ENCODE measurements at regions not wholly inside any gene's neighbourhood (a gene's known extent, or its start where the extent isn't known, plus 50 kb on each side); places are given as distances from the start of the nearest gene placed in this dataset.

- no peak for DNase-seq
These were observed 136.9 kb downstream of the OR2K2 start for GRCh38 chr9:111193095-111193494.

GRCh38 chr9:111192650-111193049 is 137.4 kb downstream of the OR2K2 start:
- no peak for DNase-seq

GRCh38 chr9:111190347-111190746 is 139.7 kb downstream of the OR2K2 start:
- no peak for DNase-seq

- no peak for DNase-seq
These were observed 142.6 kb downstream of the OR2K2 start for GRCh38 chr9:111187376-111187775.

GRCh38 chr9:111186021-111186530 is 143.9 kb downstream of the OR2K2 start:
- DNase-seq, result no peak

GRCh38 chr9:111180811-111181210 is 142.5 kb upstream of the LPAR1 start:
- DNase-seq, result no peak

- DNase-seq, result no peak
These were observed 141.3 kb upstream of the LPAR1 start for GRCh38 chr9:111179577-111179976.

GRCh38 chr9:111178331-111179055 is 140.2 kb upstream of the LPAR1 start:
- no peak for DNase-seq

GRCh38 chr9:111176511-111176910 is 138.2 kb upstream of the LPAR1 start:
- DNase-seq, result no peak

GRCh38 chr9:111175350-111175749 is 137.1 kb upstream of the LPAR1 start:
- DNase-seq, result no peak

GRCh38 chr9:111167341-111167740 is 129.1 kb upstream of the LPAR1 start:
- DNase-seq, result no peak

GRCh38 chr9:111163716-111164389 is 125.6 kb upstream of the LPAR1 start:
- no peak for DNase-seq

GRCh38 chr9:111162026-111162425 is 123.8 kb upstream of the LPAR1 start:
- no peak for DNase-seq

GRCh38 chr9:111161015-111161415 is 122.7 kb upstream of the LPAR1 start:
- DNase-seq, result no peak

- no peak for DNase-seq
These were observed 120.7 kb upstream of the LPAR1 start for GRCh38 chr9:111158999-111159398.

- DNase-seq, result no peak
These were observed 120.1 kb upstream of the LPAR1 start for GRCh38 chr9:111158363-111158762.

- DNase-seq, result no peak
These were observed 115.9 kb upstream of the LPAR1 start for GRCh38 chr9:111154081-111154562.

- DNase-seq, result no peak
These were observed 114.5 kb upstream of the LPAR1 start for GRCh38 chr9:111152614-111153406.

- no peak for DNase-seq
These were observed 113.3 kb upstream of the LPAR1 start for GRCh38 chr9:111151537-111151936.

GRCh38 chr9:111150181-111150580 is 111.9 kb upstream of the LPAR1 start:
- DNase-seq, result no peak

- no peak for DNase-seq
These were observed 110.9 kb upstream of the LPAR1 start for GRCh38 chr9:111149018-111149759.

Data from DMS79 (cell line).